ENCODE measurements at regions not wholly inside any gene's neighbourhood (a gene's known extent, or its start where the extent isn't known, plus 50 kb on each side); places are given as distances from the start of the nearest gene placed in this dataset.

DNA sequence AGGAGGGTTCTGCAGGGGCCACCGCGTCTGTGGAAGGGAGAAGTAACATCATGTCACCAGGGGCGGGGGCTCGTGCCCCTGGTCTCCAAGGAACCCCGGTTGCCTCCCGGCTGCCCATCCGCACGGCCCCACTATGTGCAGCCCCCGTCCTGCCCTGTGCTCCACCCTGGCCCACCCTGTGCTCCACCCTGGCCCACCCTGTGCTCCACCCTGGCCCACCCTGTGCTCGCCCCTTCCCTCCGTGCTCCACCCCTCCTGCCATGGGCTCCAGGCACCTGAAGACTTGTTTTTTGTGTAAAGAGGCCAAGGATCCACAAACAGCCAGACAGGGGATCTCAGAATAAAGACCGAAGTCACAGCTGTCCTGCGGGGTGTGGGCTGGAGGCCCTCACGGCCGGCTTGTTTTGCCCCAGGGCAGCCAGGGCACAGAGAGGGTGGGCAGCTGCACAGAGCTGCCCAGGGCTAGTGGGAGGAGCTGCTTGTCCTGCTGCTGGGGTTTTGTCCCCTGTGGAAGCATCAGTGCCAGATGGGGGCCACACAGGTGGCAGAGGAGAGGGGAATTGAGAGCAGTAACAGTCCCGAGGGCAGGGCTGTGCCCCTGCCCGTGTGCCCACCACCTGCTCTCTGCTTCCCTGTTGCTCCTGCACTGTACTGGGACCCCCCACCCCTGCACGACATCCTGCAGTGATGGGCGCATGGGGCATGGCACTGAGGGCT lies 147.0 kb upstream of the CIBAR2 start:
- no peaks in the 10 kb centered on the region for H3K27me3 ChIP-seq (ENCODE audit: control insufficient read depth, insufficient read depth)
- no peak overlapping the region for H3K4me3 ChIP-seq (ENCODE audit: low read length)
- intact Hi-C loops (cut with DNase I) = loop anchor here in 1 of 4 donors (10.0 kb wide), 1 partner anchor 466 kb away; no protein-coding TSS in a partner anchor
- 88% methylated on average over 19 of the region's 19 CpGs for WGBS
- H3K4me1 ChIP-seq (ENCODE audit: control insufficient read depth, insufficient read depth, low read length) = no peaks in the 10 kb centered on the region
- no peaks in the 10 kb centered on the region for H3K9me3 ChIP-seq (ENCODE audit: control insufficient read depth, low read length)
- DNase-seq (no peak), ATAC-seq (no peak)
- no peak overlapping the region for H3K27ac ChIP-seq (ENCODE audit: low read length)

DNA sequence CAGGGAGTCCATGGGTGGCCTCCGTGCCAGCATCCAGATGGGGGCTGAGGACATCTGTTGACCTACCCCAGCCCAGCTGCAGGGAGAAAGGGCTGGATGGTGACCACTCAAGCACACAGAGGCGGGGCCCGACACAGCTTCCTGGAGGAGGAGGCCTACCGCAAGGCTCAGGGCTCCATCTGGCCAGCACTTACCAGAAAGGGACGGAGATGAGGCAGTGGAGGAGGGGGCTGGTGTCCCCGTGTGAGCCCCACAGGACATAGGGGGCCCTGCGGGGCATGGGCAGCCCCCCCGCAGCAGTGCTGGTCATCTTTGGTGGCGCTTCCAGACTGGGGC lies 147.5 kb upstream of the CIBAR2 start:
- Histone ChIP-seq H3K4me1 (ENCODE audit: control insufficient read depth, insufficient read depth, low read length) (no peaks in the 10 kb centered on the region), H3K27ac (ENCODE audit: low read length) (no peak overlapping the region), H3K9me3 (ENCODE audit: control insufficient read depth, low read length) (no peaks in the 10 kb centered on the region), H3K27me3 (ENCODE audit: control insufficient read depth, insufficient read depth) (no peaks in the 10 kb centered on the region), H3K4me3 (ENCODE audit: low read length) (no peak overlapping the region)
- DNase-seq (no peak), ATAC-seq (no peak)
- WGBS = 88% methylated on average over 9 of the region's 9 CpGs
- intact Hi-C loops (cut with DNase I) = loop anchor here in 2 of 4 donors (10.0 kb wide), 2 partner anchors 455 to 465 kb away; no protein-coding TSS in a partner anchor

DNA sequence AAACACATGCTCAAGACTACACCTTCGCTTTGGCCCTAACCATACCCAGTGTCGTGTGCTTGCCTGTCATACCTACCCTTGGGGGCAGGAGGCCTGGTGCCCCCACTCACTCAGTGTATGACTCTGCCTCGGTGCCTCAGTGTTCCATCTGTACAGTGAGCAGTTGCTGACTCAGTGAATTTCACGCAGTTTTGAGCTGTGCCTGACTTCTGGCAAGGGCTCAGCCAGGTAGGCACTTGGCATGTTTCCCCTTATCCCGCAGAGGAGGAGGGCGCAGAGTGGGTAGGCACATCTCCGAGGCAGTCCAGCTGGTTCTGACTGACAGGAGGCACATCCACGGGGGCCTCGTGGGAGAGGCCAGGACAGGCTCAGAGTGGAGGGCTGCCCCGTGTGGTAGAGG lies 148.9 kb upstream of the CIBAR2 start:
- Histone ChIP-seq H3K9me3 (ENCODE audit: control insufficient read depth, low read length) (no peaks in the 10 kb centered on the region), H3K27ac (ENCODE audit: low read length) (no peak overlapping the region), H3K27me3 (ENCODE audit: control insufficient read depth, insufficient read depth) (no peaks in the 10 kb centered on the region), H3K4me1 (ENCODE audit: control insufficient read depth, insufficient read depth, low read length) (no peaks in the 10 kb centered on the region), H3K4me3 (ENCODE audit: low read length) (no peak overlapping the region)
- 94% methylated on average over 10 of the region's 10 CpGs for WGBS
- intact Hi-C loops (cut with DNase I) = loop anchor here in 1 of 4 donors (10.0 kb wide), 1 partner anchor 454 kb away; no protein-coding TSS in a partner anchor
- no peak for ATAC-seq
- DNase-seq = no peak

DNA sequence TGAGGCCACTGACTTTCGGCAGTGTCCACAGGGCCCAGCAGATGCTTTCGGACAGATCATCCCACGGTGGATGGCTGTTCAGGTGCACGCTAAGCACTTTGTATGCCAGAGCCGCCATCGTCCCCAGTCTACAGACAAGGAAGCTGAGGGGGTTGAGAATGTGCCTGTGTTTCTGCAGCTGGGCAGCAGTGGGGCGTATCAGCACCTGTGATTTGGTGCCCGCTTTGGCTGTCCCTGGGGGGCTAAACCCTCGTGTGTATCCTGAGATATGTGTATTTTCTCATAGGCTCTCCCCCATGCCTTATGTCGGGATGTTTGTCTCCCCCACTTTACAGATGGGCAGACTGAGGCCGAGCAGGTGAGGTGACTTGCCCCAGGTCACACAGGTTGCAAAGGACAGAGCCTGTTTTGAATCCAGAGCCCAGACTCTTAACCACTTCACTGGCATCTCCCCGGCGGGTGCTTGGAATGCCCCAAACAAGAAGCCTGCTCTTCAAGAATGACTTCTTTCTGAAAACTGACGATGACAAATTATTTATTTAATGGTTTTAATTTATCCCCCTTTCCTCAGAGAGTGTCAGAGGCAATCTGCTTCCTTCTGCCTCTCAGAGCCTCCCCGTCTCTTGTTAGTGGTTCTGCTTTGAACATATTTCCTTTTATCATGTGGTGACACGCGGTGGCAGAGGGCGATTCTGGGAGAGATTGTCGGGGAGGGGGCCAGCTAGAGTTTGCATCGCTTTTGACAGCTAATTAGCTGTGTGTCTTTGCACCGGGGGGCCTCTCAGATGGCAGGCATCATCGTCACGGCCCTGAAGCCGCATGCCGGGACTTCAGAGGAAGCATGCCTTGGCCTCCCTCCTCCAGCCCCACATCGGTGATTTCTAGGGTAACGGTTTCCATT lies 149.6 kb upstream of the CIBAR2 start:
- DNase-seq = no peak
- H3K4me1 ChIP-seq (ENCODE audit: control insufficient read depth, insufficient read depth, low read length) = no peaks in the 10 kb centered on the region
- no peak overlapping the region for H3K4me3 ChIP-seq (ENCODE audit: low read length)
- 86% methylated on average over 27 of the region's 27 CpGs for WGBS
- no peak for ATAC-seq
- intact Hi-C loops (cut with DNase I) = loop anchor here in 1 of 4 donors (10.0 kb wide), 1 partner anchor 453 kb away; no protein-coding TSS in a partner anchor
- H3K27ac ChIP-seq (ENCODE audit: low read length) = no peak overlapping the region
- H3K27me3 ChIP-seq (ENCODE audit: control insufficient read depth, insufficient read depth) = no peaks in the 10 kb centered on the region
- no peaks in the 10 kb centered on the region for H3K9me3 ChIP-seq (ENCODE audit: control insufficient read depth, low read length)

DNA sequence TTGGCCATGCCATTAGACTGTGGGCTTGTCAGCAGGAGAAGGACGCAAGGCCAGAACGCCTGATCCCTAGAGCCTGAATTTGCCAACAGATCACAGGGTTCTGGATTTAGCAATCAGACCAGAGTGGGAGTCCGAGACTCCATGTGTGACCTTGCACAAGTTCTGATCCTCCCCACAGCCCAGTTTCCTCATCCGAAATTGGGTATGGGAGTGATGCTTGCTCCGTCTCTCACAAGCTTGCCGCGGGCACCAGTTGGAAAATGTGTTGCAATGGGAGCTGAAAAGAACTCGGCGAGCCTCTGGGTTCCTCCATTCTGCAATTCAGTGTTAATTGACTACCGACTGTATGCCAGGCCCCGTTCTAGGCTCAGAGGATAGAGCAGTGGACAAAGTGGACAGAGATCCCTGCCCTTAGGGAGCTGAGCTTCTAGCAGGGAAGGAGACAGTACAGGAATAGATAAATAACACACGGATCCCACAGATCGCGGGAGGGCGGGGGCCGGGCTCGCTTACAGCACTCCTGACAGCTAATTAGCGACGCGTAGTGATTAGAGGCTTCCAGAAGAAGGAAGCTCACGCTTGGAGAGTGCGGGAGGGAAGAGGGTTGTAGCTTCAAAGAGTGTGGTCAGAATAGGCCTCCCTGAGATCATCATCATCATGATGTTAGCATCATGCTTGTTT lies 150.4 kb upstream of the CIBAR2 start:
- H3K9me3 ChIP-seq (ENCODE audit: control insufficient read depth, low read length) = no peaks in the 10 kb centered on the region
- no peaks in the 10 kb centered on the region for H3K27me3 ChIP-seq (ENCODE audit: control insufficient read depth, insufficient read depth)
- 87% methylated on average over 22 of the region's 22 CpGs for WGBS
- no peak for ATAC-seq
- intact Hi-C loops (cut with DNase I) = loop anchor here in 1 of 4 donors (10.0 kb wide), 1 partner anchor 452 kb away; no protein-coding TSS in a partner anchor
- no peak overlapping the region for H3K4me3 ChIP-seq (ENCODE audit: low read length)
- peak in 1 of 3 donors; percentile 45 for DNase-seq
- H3K27ac ChIP-seq (ENCODE audit: low read length) = no peak overlapping the region
- H3K4me1 ChIP-seq (ENCODE audit: control insufficient read depth, insufficient read depth, low read length) = no peaks in the 10 kb centered on the region

DNA sequence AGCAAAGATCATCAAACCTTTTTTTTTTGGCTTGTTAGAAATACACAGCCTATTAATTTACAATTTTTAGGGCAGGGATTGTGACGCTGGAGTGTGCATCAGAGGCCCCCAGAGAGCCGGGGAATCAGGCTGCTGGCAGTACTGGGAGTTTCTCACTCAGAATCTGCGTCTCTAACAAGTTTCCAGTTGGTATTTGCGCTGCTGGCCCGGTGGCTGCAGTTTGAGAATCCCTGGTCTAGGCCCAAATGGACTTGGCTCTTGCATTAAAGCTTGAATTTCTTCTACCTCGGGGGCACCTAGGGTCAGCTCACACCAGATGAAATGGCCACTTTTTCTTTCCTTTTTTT lies 150.9 kb upstream of the CIBAR2 start:
- no peaks in the 10 kb centered on the region for H3K27me3 ChIP-seq (ENCODE audit: control insufficient read depth, insufficient read depth)
- H3K9me3 ChIP-seq (ENCODE audit: control insufficient read depth, low read length) = no peaks in the 10 kb centered on the region
- 76% methylated on average over 6 of the region's 6 CpGs for WGBS
- H3K4me3 ChIP-seq (ENCODE audit: low read length) = no peak overlapping the region
- H3K4me1 ChIP-seq (ENCODE audit: control insufficient read depth, insufficient read depth, low read length) = no peaks in the 10 kb centered on the region
- intact Hi-C loops (cut with DNase I) = loop anchor here in 1 of 4 donors (10.0 kb wide), 1 partner anchor 452 kb away; no protein-coding TSS in a partner anchor
- no peak overlapping the region for H3K27ac ChIP-seq (ENCODE audit: low read length)
- ATAC-seq (peak in 1 of 2 donors; percentile 12), DNase-seq (peak in 1 of 3 donors; percentile 67)

DNA sequence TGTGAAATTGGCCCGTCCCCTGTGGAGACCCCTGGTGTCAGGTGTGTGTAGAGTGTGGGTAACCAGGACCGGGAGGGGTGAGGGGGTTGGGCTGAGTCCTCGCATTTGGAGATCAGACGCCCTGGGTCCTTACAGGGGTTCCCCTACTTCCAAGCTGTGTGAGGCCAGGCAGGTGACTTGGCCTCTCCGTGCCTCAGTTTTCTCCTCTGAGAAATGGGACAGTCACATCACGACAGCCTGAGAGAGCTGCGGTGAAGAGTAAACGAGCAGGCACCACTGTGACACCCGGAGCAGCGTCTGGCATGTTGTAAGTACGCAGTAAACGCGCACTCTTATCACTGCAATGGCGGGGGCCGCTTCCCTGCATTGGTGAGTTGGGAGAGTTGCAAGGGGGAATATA lies 152.5 kb upstream of the CIBAR2 start:
- no peaks in the 10 kb centered on the region for H3K9me3 ChIP-seq (ENCODE audit: control insufficient read depth, low read length)
- DNase-seq (no peak), ATAC-seq (no peak)
- no peak overlapping the region for H3K4me3 ChIP-seq (ENCODE audit: low read length)
- no peak overlapping the region for H3K27ac ChIP-seq (ENCODE audit: low read length)
- WGBS = 92% methylated on average over 15 of the region's 15 CpGs
- H3K27me3 ChIP-seq (ENCODE audit: control insufficient read depth, insufficient read depth) = no peaks in the 10 kb centered on the region
- no peaks in the 10 kb centered on the region for H3K4me1 ChIP-seq (ENCODE audit: control insufficient read depth, insufficient read depth, low read length)
- intact Hi-C loops (cut with DNase I) = loop anchor here in 1 of 4 donors (10.0 kb wide), 1 partner anchor 450 kb away; no protein-coding TSS in a partner anchor

DNA sequence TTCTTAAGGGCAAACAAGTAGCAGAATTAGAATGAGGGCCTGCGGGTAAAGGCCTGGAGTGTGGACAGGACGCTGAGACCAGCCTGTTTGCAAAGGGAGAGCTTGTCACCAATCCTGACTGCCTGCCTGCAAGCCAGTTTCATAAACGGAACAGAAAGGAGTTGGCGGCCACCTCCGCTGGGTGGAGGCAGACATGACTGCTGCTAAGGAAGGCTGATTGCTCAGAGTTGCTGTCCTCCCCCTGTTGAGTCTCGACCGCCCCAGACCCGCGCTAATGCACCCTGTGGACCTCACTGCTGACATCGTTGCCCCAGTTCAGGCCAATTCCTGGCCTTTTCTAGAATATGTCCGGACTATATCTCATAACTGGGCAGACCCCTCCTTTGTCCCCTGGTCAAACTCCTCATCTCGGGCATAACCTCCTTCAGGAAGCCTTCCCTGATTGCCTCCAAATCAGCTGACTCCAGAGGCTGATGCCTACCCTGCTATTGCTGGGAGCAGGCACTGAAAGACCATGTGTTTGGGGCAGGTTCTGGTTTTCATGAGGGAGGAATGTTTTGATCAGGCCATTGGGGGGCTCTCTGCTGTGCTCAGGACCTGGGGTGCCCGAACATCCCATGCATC lies 153.0 kb upstream of the CIBAR2 start:
- no peaks in the 10 kb centered on the region for H3K9me3 ChIP-seq (ENCODE audit: control insufficient read depth, low read length)
- no peaks in the 10 kb centered on the region for H3K4me1 ChIP-seq (ENCODE audit: control insufficient read depth, insufficient read depth, low read length)
- H3K27ac ChIP-seq (ENCODE audit: low read length) = no peak overlapping the region
- no peaks in the 10 kb centered on the region for H3K27me3 ChIP-seq (ENCODE audit: control insufficient read depth, insufficient read depth)
- ATAC-seq (no peak), DNase-seq (no peak)
- intact Hi-C loops (cut with DNase I) = loop anchor here in 1 of 4 donors (10.0 kb wide), 1 partner anchor 450 kb away; no protein-coding TSS in a partner anchor
- no peak overlapping the region for H3K4me3 ChIP-seq (ENCODE audit: low read length)
- 91% methylated on average over 13 of the region's 13 CpGs for WGBS

DNA sequence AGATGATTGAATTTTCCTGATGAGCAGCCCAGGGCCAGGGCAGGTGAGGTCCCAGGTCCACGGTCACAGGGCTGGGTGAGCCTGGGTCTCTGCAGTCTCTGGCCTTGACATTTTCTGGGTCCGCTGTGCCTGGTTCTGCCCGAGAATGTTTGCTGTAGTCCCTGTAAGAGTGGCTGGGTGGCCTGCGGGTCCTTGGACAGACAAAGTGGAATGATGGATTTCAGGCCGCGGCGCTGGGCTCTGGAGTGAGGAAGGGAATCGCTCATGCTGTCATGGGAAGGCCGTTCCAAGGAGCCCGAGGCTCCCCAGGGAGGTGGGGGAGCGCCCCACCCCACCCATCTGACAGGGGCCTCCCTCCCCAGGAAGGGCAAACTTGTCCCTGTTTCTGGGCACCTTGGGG lies 153.5 kb upstream of the CIBAR2 start:
- Histone ChIP-seq H3K4me3 (ENCODE audit: low read length) (no peak overlapping the region), H3K27ac (ENCODE audit: low read length) (no peak overlapping the region), H3K4me1 (ENCODE audit: control insufficient read depth, insufficient read depth, low read length) (no peaks in the 10 kb centered on the region), H3K9me3 (ENCODE audit: control insufficient read depth, low read length) (no peaks in the 10 kb centered on the region), H3K27me3 (ENCODE audit: control insufficient read depth, insufficient read depth) (no peaks in the 10 kb centered on the region)
- intact Hi-C loops (cut with DNase I) = loop anchor here in 1 of 4 donors (10.0 kb wide), 1 partner anchor 449 kb away; no protein-coding TSS in a partner anchor
- 94% methylated on average over 11 of the region's 11 CpGs for WGBS
- DNase-seq = no peak
- no peak for ATAC-seq

DNA sequence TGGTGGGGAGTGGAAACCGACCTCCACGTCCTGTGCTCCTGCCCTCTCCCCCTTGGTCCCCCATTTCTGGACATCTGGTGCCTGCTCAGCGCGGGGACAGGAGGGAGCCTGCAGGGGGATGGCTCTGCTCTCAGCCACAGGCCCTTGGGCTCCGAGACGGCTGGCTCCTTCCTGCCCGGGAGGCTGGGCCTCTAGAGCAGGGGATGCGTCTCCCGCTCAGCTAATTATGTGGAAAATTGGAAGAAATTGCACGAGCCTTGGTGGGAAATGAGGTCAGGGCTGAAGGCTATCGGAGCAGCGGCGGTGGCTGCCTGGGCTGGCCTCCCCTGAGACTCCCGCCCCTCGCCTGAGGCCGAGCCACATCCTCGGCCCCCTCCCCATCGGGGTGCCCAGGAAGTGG lies 154.6 kb upstream of the CIBAR2 start:
- WGBS = 48% methylated on average over 18 of the region's 18 CpGs
- DNase-seq (no peak), ATAC-seq (no peak)
- intact Hi-C loops (cut with DNase I) = loop anchor here in 1 of 4 donors (10.0 kb wide), 1 partner anchor 448 kb away; no protein-coding TSS in a partner anchor
- no peak overlapping the region for H3K27ac ChIP-seq (ENCODE audit: low read length)
- no peak overlapping the region for H3K4me3 ChIP-seq (ENCODE audit: low read length)
- H3K4me1 ChIP-seq (ENCODE audit: control insufficient read depth, insufficient read depth, low read length) = no peaks in the 10 kb centered on the region
- no peaks in the 10 kb centered on the region for H3K27me3 ChIP-seq (ENCODE audit: control insufficient read depth, insufficient read depth)
- no peaks in the 10 kb centered on the region for H3K9me3 ChIP-seq (ENCODE audit: control insufficient read depth, low read length)
